Gastroesophageal sphincter (tissue), 4 donors: ENCODE measurements at regions not wholly inside any gene's neighbourhood (a gene's known extent, or its start where the extent isn't known, plus 50 kb on each side); places are given as distances from the start of the nearest gene placed in this dataset.

Source experiments
- ATAC-seq: fragments of 150-250 bp; one replicate; pipeline ENCODE4 v1.9.1; 2016; ENCODE audit warnings: mild to moderate bottlenecking, moderate library complexity
- H3K27ac ChIP-seq, 4 donors: fragments of 200-600 bp; sonication (generic) in 3 of 4; 1 replicate in 3 of 4; 2 replicates in 1 of 4; pipeline ENCODE4 v1.5.1; 2016 to 2019
- H3K27me3 ChIP-seq: fragments of 200-600 bp; sonication (generic); one replicate; pipeline ENCODE4 v1.5.1; 2019
- H3K36me3 ChIP-seq, 2 donors: fragments of 200-600 bp; sonication (generic); one replicate each; pipeline ENCODE4 v1.5.1; 2019; ENCODE audit warnings: control low read depth in 1 of 2
- H3K4me1 ChIP-seq, 3 donors: fragments of 200-600 bp; sonication (generic); 1 replicate in 2 of 3; 2 replicates in 1 of 3; pipeline ENCODE4 v1.5.1; 2016 to 2019; ENCODE audit warnings: control low read depth in 2 of 3
- H3K4me3 ChIP-seq, 2 donors: fragments of 200-600 bp; sonication (generic); one replicate each; pipeline ENCODE4 v1.5.1; 2019; ENCODE audit warnings: mild to moderate bottlenecking in 1 of 2, moderate library complexity in 1 of 2
- H3K9me3 ChIP-seq, 3 donors: fragments of 200-600 bp; sonication (generic); one replicate each; pipeline ENCODE4 v1.5.1; 2017 to 2019; ENCODE audit warnings: control low read depth in 2 of 3
- EP300 ChIP-seq: sonication (generic); formaldehyde crosslinking; IDR thresholded peaks from one replicate; pipeline ENCODE4 v1.6.1; 2017; ENCODE audit warnings: antibody characterized with exemption, mild to moderate bottlenecking
- POLR2A ChIP-seq, 2 donors: fragments of 450-650 bp; IDR thresholded peaks; one replicate each; pipeline ENCODE4 v1.6.1; 2017; ENCODE audit warnings: antibody characterized with exemption in 2 of 2, mild to moderate bottlenecking in 2 of 2, moderate library complexity in 1 of 2
- POLR2AphosphoS5 ChIP-seq: sonication (generic); formaldehyde crosslinking; IDR thresholded peaks from one replicate; pipeline ENCODE4 v1.6.1; 2017; ENCODE audit warnings: antibody characterized with exemption
- WGBS, 2 donors: methylation state at CpG; one replicate each; pipeline ENCODE4 v1.1.5; 2018; ENCODE audit warnings: low coverage in 1 of 2; 5-methylcytosine and 5-hydroxymethylcytosine counted together
- TF ChIP-seq, protein P1 (sequence below), 4 experiments: fragments of 200-600 bp in 2 of 4; fragments of 450-650 bp in 2 of 4; sonication (generic) in 1 of 4; IDR thresholded peaks; one replicate each; pipeline ENCODE4 v1.5.1; 2017 to 2019; ENCODE audit warnings: antibody characterized with exemption in 4 of 4, mild to moderate bottlenecking in 2 of 4, moderate library complexity in 2 of 4

GRCh38 chr18:46275370-46275769 lies 171.2 kb downstream of the HAUS1 start:
- ATAC-seq, result no peak
- Histone ChIP-seq H3K27ac (no peak overlapping the region), H3K36me3 (no peaks in the 10 kb centered on the region), H3K4me3 (no peak overlapping the region), H3K9me3 (no peaks in the 10 kb centered on the region), H3K27me3 (no peaks in the 10 kb centered on the region), H3K4me1 (no peaks in the 10 kb centered on the region)
- WGBS, 2 donors, result 40% methylated on average over 1 of the region's 4 CpGs; no CpG with 5 or more reads in 1 of the 2 donors
- TF ChIP-seq, protein P1, sequence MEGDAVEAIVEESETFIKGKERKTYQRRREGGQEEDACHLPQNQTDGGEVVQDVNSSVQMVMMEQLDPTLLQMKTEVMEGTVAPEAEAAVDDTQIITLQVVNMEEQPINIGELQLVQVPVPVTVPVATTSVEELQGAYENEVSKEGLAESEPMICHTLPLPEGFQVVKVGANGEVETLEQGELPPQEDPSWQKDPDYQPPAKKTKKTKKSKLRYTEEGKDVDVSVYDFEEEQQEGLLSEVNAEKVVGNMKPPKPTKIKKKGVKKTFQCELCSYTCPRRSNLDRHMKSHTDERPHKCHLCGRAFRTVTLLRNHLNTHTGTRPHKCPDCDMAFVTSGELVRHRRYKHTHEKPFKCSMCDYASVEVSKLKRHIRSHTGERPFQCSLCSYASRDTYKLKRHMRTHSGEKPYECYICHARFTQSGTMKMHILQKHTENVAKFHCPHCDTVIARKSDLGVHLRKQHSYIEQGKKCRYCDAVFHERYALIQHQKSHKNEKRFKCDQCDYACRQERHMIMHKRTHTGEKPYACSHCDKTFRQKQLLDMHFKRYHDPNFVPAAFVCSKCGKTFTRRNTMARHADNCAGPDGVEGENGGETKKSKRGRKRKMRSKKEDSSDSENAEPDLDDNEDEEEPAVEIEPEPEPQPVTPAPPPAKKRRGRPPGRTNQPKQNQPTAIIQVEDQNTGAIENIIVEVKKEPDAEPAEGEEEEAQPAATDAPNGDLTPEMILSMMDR (IDR thresholded peaks at IDR 0.05), result no peak
- TF ChIP-seq POLR2AphosphoS5, result no peak
- TF ChIP-seq EP300, result no peak
- TF ChIP-seq POLR2A (IDR thresholded peaks at IDR 0.05), result no peak

- ATAC-seq, result no peak
- TF ChIP-seq, protein P1 (IDR thresholded peaks at IDR 0.05), result no peak
- H3K9me3 ChIP-seq, result no peaks in the 10 kb centered on the region
- H3K27me3 ChIP-seq, result no peaks in the 10 kb centered on the region
- no peaks in the 10 kb centered on the region for H3K36me3 ChIP-seq
- H3K4me1 ChIP-seq, result peaks cover 0 to 6% (median 2%) of the 10 kb centered on the region in 3 donors
- H3K27ac ChIP-seq, result no peak overlapping the region
- H3K4me3 ChIP-seq, result no peak overlapping the region
- 86 to 100% methylated on average over 1 to 2 of the region's 3 CpGs for WGBS, 2 donors
These were observed 172.6 kb downstream of the HAUS1 start for GRCh38 chr18:46276748-46277147.

- ATAC-seq, result no peak
- Histone ChIP-seq H3K27ac (no peak overlapping the region), H3K27me3 (no peaks in the 10 kb centered on the region), H3K4me1 (peaks cover 0 to 7% (median 2%) of the 10 kb centered on the region in 3 donors), H3K4me3 (no peak overlapping the region), H3K36me3 (no peaks in the 10 kb centered on the region), H3K9me3 (no peaks in the 10 kb centered on the region)
- WGBS, 2 donors, result 41 to 50% methylated on average over 7 to 9 of the region's 10 CpGs
- no peak for TF ChIP-seq POLR2A (IDR thresholded peaks at IDR 0.05)
These were observed 174.6 kb downstream of the HAUS1 start for GRCh38 chr18:46278481-46279465.

DNA sequence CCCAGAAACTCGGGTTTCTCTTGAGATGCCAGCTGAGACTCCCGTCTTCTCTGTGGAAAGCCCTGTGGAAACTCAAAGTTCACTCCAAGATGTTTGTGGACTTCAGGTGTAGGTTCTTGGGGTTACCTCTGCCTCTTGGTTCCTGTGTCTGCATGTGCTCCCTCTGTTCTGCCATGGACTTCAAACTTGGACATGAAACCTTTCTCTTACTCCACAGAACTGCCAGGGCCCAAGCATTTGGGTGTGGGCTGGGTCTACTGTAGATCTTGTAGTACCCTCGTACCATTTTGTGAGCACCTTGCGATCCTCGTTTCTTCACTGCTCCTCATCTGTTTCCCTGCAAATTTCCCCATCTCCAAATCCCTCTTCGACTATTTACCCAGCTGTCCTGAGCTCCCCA lies 175.5 kb downstream of the HAUS1 start:
- 89 to 94% methylated on average over 3 to 5 of the region's 6 CpGs for WGBS, 2 donors
- Histone ChIP-seq H3K36me3 (no peaks in the 10 kb centered on the region), H3K4me1 (peaks cover 0 to 7% (median 2%) of the 10 kb centered on the region in 3 donors), H3K27ac (no peak overlapping the region), H3K4me3 (no peak overlapping the region), H3K27me3 (no peaks in the 10 kb centered on the region), H3K9me3 (no peaks in the 10 kb centered on the region)
- TF ChIP-seq POLR2A (IDR thresholded peaks at IDR 0.05), result no peak
- TF ChIP-seq EP300, result no peak
- TF ChIP-seq POLR2AphosphoS5, result no peak
- TF ChIP-seq, protein P1 (IDR thresholded peaks at IDR 0.05), result no peak
- no peak for ATAC-seq

- H3K4me3 ChIP-seq, result no peak overlapping the region
- H3K27me3 ChIP-seq, result no peaks in the 10 kb centered on the region
- H3K4me1 ChIP-seq, result peaks cover 0 to 7% (median 2%) of the 10 kb centered on the region in 3 donors
- H3K36me3 ChIP-seq, result no peaks in the 10 kb centered on the region
- TF ChIP-seq EP300, result no peak
- TF ChIP-seq, protein P1 (IDR thresholded peaks at IDR 0.05), result peak; percentile 80 to 91 (median 86)
- no peaks in the 10 kb centered on the region for H3K9me3 ChIP-seq
- H3K27ac ChIP-seq, result no peak overlapping the region
- ATAC-seq, result peak; percentile 81
- WGBS, 2 donors, result 49 to 57% methylated on average over 11 to 14 of the region's 15 CpGs
These were observed 177.3 kb downstream of the HAUS1 start for GRCh38 chr18:46281185-46282176.
